H9 (cell line): ENCODE measurements at regions not wholly inside any gene's neighbourhood (a gene's known extent, or its start where the extent isn't known, plus 50 kb on each side); places are given as distances from the start of the nearest gene placed in this dataset.

Source experiments
- DNase-seq: peaks from one replicate; pipeline ENCODE4 v3.0.0-alpha.2; 2017
- H2AFZ ChIP-seq: one replicate; pipeline ENCODE4 v1.6.1; 2013; ENCODE audit warnings: mild to moderate bottlenecking, low read length, control low read depth, moderate library complexity
- H2AK5ac ChIP-seq: 2 replicates; pipeline ENCODE4 v1.6.1; 2013; ENCODE audit warnings: low read length, control low read depth, mixed read lengths; ENCODE audit not compliant: insufficient read length
- H2BK120ac ChIP-seq: one replicate; pipeline ENCODE4 v1.6.1; 2013; ENCODE audit warnings: low read depth, mild to moderate bottlenecking, low read length, control low read depth, inconsistent platforms; ENCODE audit not compliant: poor library complexity, severe bottlenecking
- H2BK12ac ChIP-seq: 2 replicates; pipeline ENCODE4 v1.6.1; 2013; ENCODE audit warnings: low read length, control low read depth, mixed read lengths, low read depth; ENCODE audit not compliant: insufficient read length
- H2BK15ac ChIP-seq: 2 replicates; pipeline ENCODE4 v1.6.1; 2013; ENCODE audit warnings: low read depth, low read length, control low read depth
- H2BK20ac ChIP-seq: one replicate; pipeline ENCODE4 v1.6.1; 2013; ENCODE audit warnings: low read depth, mild to moderate bottlenecking, low read length, control low read depth, inconsistent platforms; ENCODE audit not compliant: poor library complexity, severe bottlenecking
- H2BK5ac ChIP-seq: 2 replicates; pipeline ENCODE4 v1.6.1; 2013; ENCODE audit warnings: low read length, control low read depth, mixed read lengths; ENCODE audit not compliant: insufficient read length
- H3K14ac ChIP-seq: 2 replicates; pipeline ENCODE4 v1.6.1; 2013; ENCODE audit warnings: low read length, control low read depth; ENCODE audit not compliant: insufficient read depth
- H3K18ac ChIP-seq: 2 replicates; pipeline ENCODE4 v1.6.1; 2013; ENCODE audit warnings: low read depth, mild to moderate bottlenecking, mixed read lengths, low read length, control low read depth; ENCODE audit not compliant: insufficient read length
- H3K23ac ChIP-seq: 2 replicates; pipeline ENCODE4 v1.6.1; 2013; ENCODE audit warnings: low read length, control low read depth, mixed read lengths, low read depth; ENCODE audit not compliant: insufficient read length
- H3K23me2 ChIP-seq: 2 replicates; pipeline ENCODE4 v1.6.1; 2013; ENCODE audit warnings: low read depth, mild to moderate bottlenecking, mixed read lengths, low read length, control low read depth; ENCODE audit not compliant: insufficient read length, poor library complexity, severe bottlenecking
- H3K27ac ChIP-seq: 2 replicates; pipeline ENCODE4 v1.5.1; 2013; ENCODE audit warnings: low read length, control low read depth, mixed read lengths, low read depth; ENCODE audit not compliant: insufficient read length
- H3K27me3 ChIP-seq: 2 replicates; pipeline ENCODE4 v1.6.1; 2013; ENCODE audit warnings: low read length, control low read depth, inconsistent platforms; ENCODE audit not compliant: insufficient read depth
- H3K4ac ChIP-seq: 2 replicates; pipeline ENCODE4 v1.6.1; 2013; ENCODE audit warnings: low read depth, mild to moderate bottlenecking, control low read depth, inconsistent platforms, low read length, moderate library complexity
- H3K4me1 ChIP-seq: 2 replicates; pipeline ENCODE4 v1.6.1; 2013; ENCODE audit warnings: low read length, control low read depth, inconsistent platforms; ENCODE audit not compliant: insufficient read depth
- H3K4me2 ChIP-seq: 2 replicates; pipeline ENCODE4 v1.6.1; 2013; ENCODE audit warnings: low read length, control low read depth, mixed read lengths; ENCODE audit not compliant: insufficient read length, insufficient read depth
- H3K56ac ChIP-seq: 2 replicates; pipeline ENCODE4 v1.6.1; 2013; ENCODE audit warnings: low read depth, mild to moderate bottlenecking, mixed read lengths, low read length, control low read depth; ENCODE audit not compliant: insufficient read length
- H3K79me1 ChIP-seq: 2 replicates; pipeline ENCODE4 v1.6.1; 2013; ENCODE audit warnings: low read depth, mild to moderate bottlenecking, moderate library complexity, low read length, control low read depth, inconsistent platforms; ENCODE audit not compliant: insufficient read depth, poor library complexity, severe bottlenecking
- H3K79me2 ChIP-seq: 2 replicates; pipeline ENCODE4 v1.6.1; 2013; ENCODE audit warnings: low read length, control low read depth, inconsistent platforms; ENCODE audit not compliant: insufficient read depth
- H3K9ac ChIP-seq: 2 replicates; pipeline ENCODE4 v1.6.1; 2013; ENCODE audit warnings: low read length, control low read depth, mixed read lengths; ENCODE audit not compliant: insufficient read length; ENCODE audit errors: extremely low read depth
- H3K9me3 ChIP-seq: one replicate; pipeline ENCODE4 v1.6.1; 2013; ENCODE audit warnings: low read depth, low read length, inconsistent platforms; ENCODE audit not compliant: control insufficient read depth
- H3T11ph ChIP-seq: one replicate; pipeline ENCODE4 v1.6.1; 2013; ENCODE audit warnings: mild to moderate bottlenecking, low read length, control low read depth, inconsistent platforms
- H4K20me1 ChIP-seq: one replicate; pipeline ENCODE4 v1.6.1; 2013; ENCODE audit not compliant: control insufficient read depth, insufficient read length, insufficient read depth
- H4K5ac ChIP-seq: 2 replicates; pipeline ENCODE4 v1.6.1; 2013; ENCODE audit warnings: low read depth, mild to moderate bottlenecking, mixed read lengths, low read length, control low read depth; ENCODE audit not compliant: insufficient read length
- H4K8ac ChIP-seq: replicated peaks from 2 replicates; pipeline ENCODE4 v1.6.1; 2013; ENCODE audit warnings: low read length, control low read depth, mixed read lengths, low read depth; ENCODE audit not compliant: insufficient read length
- H4K91ac ChIP-seq: 2 replicates; pipeline ENCODE4 v1.6.1; 2013; ENCODE audit warnings: low read depth, mild to moderate bottlenecking, moderate library complexity, mixed read lengths, low read length, control low read depth; ENCODE audit not compliant: insufficient read length
- H3K27ac Mint-ChIP-seq, 3 experiments: 2 replicates in 2 of 3; 3 replicates in 1 of 3; pipeline ENCODE4 v1.8.0; 2020 to 2021; ENCODE audit warnings: mixed read lengths in 3 of 3, mild to moderate bottlenecking in 1 of 3, moderate library complexity in 1 of 3
- H3K27me3 Mint-ChIP-seq: 2 replicates; pipeline ENCODE4 v1.8.0; 2021; ENCODE audit warnings: low read depth, mild to moderate bottlenecking, moderate library complexity, mixed read lengths
- H3K36me3 Mint-ChIP-seq, 3 experiments: 2 replicates in 2 of 3; 3 replicates in 1 of 3; pipeline ENCODE4 v1.8.0; 2020 to 2021; ENCODE audit warnings: low read depth in 3 of 3, mixed read lengths in 3 of 3; ENCODE audit not compliant: insufficient read depth in 1 of 3
- H3K4me1 Mint-ChIP-seq, 2 experiments: 2 replicates each; pipeline ENCODE4 v1.8.0; 2020; ENCODE audit warnings: mixed read lengths in 2 of 2
- H3K4me3 Mint-ChIP-seq, 2 experiments: 2 replicates in 1 of 2; 3 replicates in 1 of 2; pipeline ENCODE4 v1.8.0; 2020 to 2021; ENCODE audit warnings: mild to moderate bottlenecking in 2 of 2, mixed read lengths in 2 of 2, moderate library complexity in 1 of 2
- H3K9me3 Mint-ChIP-seq, 2 experiments: 2 replicates in 1 of 2; 3 replicates in 1 of 2; pipeline ENCODE4 v1.8.0; 2020; ENCODE audit warnings: mild to moderate bottlenecking in 2 of 2, mixed read lengths in 2 of 2, moderate library complexity in 1 of 2
- CTCF ChIP-seq: fragments of 200-600 bp; sonication (generic); conservative IDR thresholded peaks from 3 replicates; pipeline ENCODE4 v1.8.0; 2021; ENCODE audit warnings: antibody characterized with exemption, mild to moderate bottlenecking
- WGBS: extraction: QIAGEN DNeasy Blood & Tissue Kit; methylation state at CpG from one replicate; pipeline ENCODE4 v1.1.7; 2013; ENCODE audit warnings: missing lambda C conversion rate, low lambda C conversion rate, mixed read lengths; ENCODE audit not compliant: insufficient read length; ENCODE audit errors: extremely low coverage; 5-methylcytosine and 5-hydroxymethylcytosine counted together

- Histone ChIP-seq H2AFZ (no peak overlapping the region), H3K23ac (no peak overlapping the region), H4K91ac (no peak overlapping the region), H2BK20ac (no peak overlapping the region), H3K27ac (no peak overlapping the region), H3K4me1 (no peaks in the 10 kb centered on the region), H3K9me3 (no peaks in the 10 kb centered on the region), H3K56ac (no peak overlapping the region), H2AK5ac (no peak overlapping the region), H2BK5ac (no peak overlapping the region), H2BK120ac (no peak overlapping the region), H3K9ac (no peak overlapping the region), H3K4ac (no peak overlapping the region), H2BK15ac (no peak overlapping the region), H4K5ac (no peak overlapping the region), H3T11ph (no peak overlapping the region), H3K4me2 (no peak overlapping the region), H4K20me1 (no peaks in the 10 kb centered on the region), H3K27me3 (no peaks in the 10 kb centered on the region), H3K14ac (no peak overlapping the region), H4K8ac (no peak overlapping the region), H2BK12ac (no peak overlapping the region), H3K79me2 (no peaks in the 10 kb centered on the region), H3K18ac (no peak overlapping the region), H3K79me1 (no peaks in the 10 kb centered on the region), H3K23me2 (no peaks in the 10 kb centered on the region)
- DNase-seq = no peak
- Mint-ChIP-seq H3K4me1 (no peaks in the 10 kb centered on the region), H3K36me3 (no peaks in the 10 kb centered on the region), H3K4me3 (no peak overlapping the region), H3K27ac (no peak overlapping the region), H3K9me3 (no peaks in the 10 kb centered on the region; a peak in 1 of 5 replicates), H3K27me3 (peaks cover 2% of the 10 kb centered on the region)
- WGBS = no CpG with 5 or more reads among the region's 10 CpGs
- no peak for TF ChIP-seq CTCF
Measured at GRCh38 chr10:43972976-43973647, 324.4 kb upstream of the ZNF32 start.
